GM12878 (cell line): ENCODE measurements at regions not wholly inside any gene's neighbourhood (a gene's known extent, or its start where the extent isn't known, plus 50 kb on each side); places are given as distances from the start of the nearest gene placed in this dataset.

ENCODE experiments used
- ATAC-seq: fragments of 200-7000 bp; cut with Tn5 transposase; 3 replicates; pipeline ENCODE4 v1.9.1; 2020; ENCODE audit warnings: mild to moderate bottlenecking, moderate library complexity
- BruUV-seq: library from RNA; stranded (reverse); fragments of 400-500 nt; replicated peaks from 2 replicates; lab custom pipeline; 2021; lab: Mats Ljungman, UMichigan
- CTCF ChIA-PET: fragments of 300-600 bp; sonication (Branson Sonifier 250); formaldehyde crosslinking; extraction: SDS; loops from one replicate; lab custom pipeline; 2021; ENCODE audit warnings: inconsistent platforms; lab: Yijun Ruan, JAX
- POLR2A ChIA-PET: fragments of 350-600 bp; formaldehyde crosslinking; extraction: SDS; loops from one replicate; lab custom pipeline; 2021; ENCODE audit warnings: inconsistent platforms; lab: Charles Lee
- RAD21 ChIA-PET: fragments of 300-600 bp; sonication (Branson Sonifier 250); formaldehyde crosslinking; loops from one replicate; lab custom pipeline; 2023; ENCODE audit warnings: antibody characterized with exemption; ENCODE audit not compliant: unreplicated experiment; lab: Charles Lee
- SMC1A ChIA-PET: fragments of 300-600 bp; sonication (Branson Sonifier 250); formaldehyde crosslinking; loops from one replicate; lab custom pipeline; 2023; ENCODE audit not compliant: unreplicated experiment, uncharacterized antibody; lab: Charles Lee
- DNase-seq: peaks from one replicate; pipeline ENCODE4 v3.0.0-alpha.2; 2011; ENCODE audit warnings: low read depth, low spot score
- FAIRE-seq: peaks from 3 replicates; lab custom pipeline; 2011; peaks lifted over from hg19 to GRCh38; lab: Jason Lieb, UNC
- H2AFZ ChIP-seq: 2 replicates; pipeline ENCODE4 v1.6.0; 2011; ENCODE audit warnings: low read depth, low read length, control low read depth; ENCODE audit not compliant: control insufficient read depth
- H3K27ac ChIP-seq: 2 replicates; pipeline ENCODE4 v1.5.1; 2011; ENCODE audit warnings: control low read depth; ENCODE audit not compliant: control insufficient read depth, insufficient read depth
- H3K27me3 ChIP-seq, 2 experiments: replicated peaks in 1 of 2; 2 replicates each; pipeline versions ENCODE4 v1.6.0 to v1.6.1; 2011; ENCODE audit warnings: low read length in 1 of 2; ENCODE audit not compliant: control insufficient read depth in 2 of 2, insufficient read depth in 2 of 2
- H3K36me3 ChIP-seq, 2 experiments: 2 replicates each; pipeline ENCODE4 v1.5.1; 2011; ENCODE audit warnings: low read length in 1 of 2; ENCODE audit not compliant: control insufficient read depth in 2 of 2, insufficient read depth in 2 of 2
- H3K4me1 ChIP-seq: 2 replicates; pipeline ENCODE4 v1.6.1; 2011; ENCODE audit warnings: mild to moderate bottlenecking, low read length, moderate library complexity, mixed read lengths; ENCODE audit not compliant: control insufficient read depth, insufficient read depth
- H3K4me2 ChIP-seq: 2 replicates; pipeline ENCODE4 v1.6.0; 2011; ENCODE audit warnings: control low read depth; ENCODE audit not compliant: control insufficient read depth, insufficient read depth
- H3K4me3 ChIP-seq: fragments of 200-600 bp; sonication (generic); 2 replicates; pipeline ENCODE4 v1.5.1; 2016
- H3K79me2 ChIP-seq: 2 replicates; pipeline ENCODE4 v1.6.0; 2011; ENCODE audit warnings: low read length; ENCODE audit not compliant: control insufficient read depth, insufficient read depth
- H3K9ac ChIP-seq: 2 replicates; pipeline ENCODE4 v1.8.0; 2011; ENCODE audit warnings: low read length, control low read depth, mixed read lengths; ENCODE audit not compliant: control insufficient read depth, insufficient read depth
- H3K9me3 ChIP-seq: replicated peaks from 3 replicates; pipeline ENCODE4 v1.5.1; 2011; ENCODE audit warnings: mild to moderate bottlenecking, low read length; ENCODE audit not compliant: control insufficient read depth, insufficient read depth
- H4K20me1 ChIP-seq: 2 replicates; pipeline ENCODE4 v1.6.0; 2011; ENCODE audit not compliant: control insufficient read depth, insufficient read depth
- DPF2 ChIP-seq: fragments of 450-650 bp; IDR thresholded peaks from 2 replicates; pipeline ENCODE4 v1.6.1; 2017; ENCODE audit warnings: mild to moderate bottlenecking
- EZH2 ChIP-seq: IDR thresholded peaks from 2 replicates; pipeline ENCODE4 v1.6.1; 2012; ENCODE audit warnings: low read depth, mild to moderate bottlenecking, control low read depth, inconsistent platforms, low read length, borderline replicate concordance; ENCODE audit not compliant: control insufficient read depth
- HDAC2 ChIP-seq: fragments of 200-600 bp; sonication (generic); IDR thresholded peaks from 2 replicates; pipeline ENCODE4 v1.6.1; 2017
- IKZF1 ChIP-seq: fragments of 450-650 bp; conservative IDR thresholded peaks from 2 replicates; pipeline ENCODE4 v1.6.1; 2017; ENCODE audit warnings: antibody characterized with exemption, mild to moderate bottlenecking
- JUNB ChIP-seq: IDR thresholded peaks from 2 replicates; pipeline ENCODE4 v1.6.1; 2016; ENCODE audit warnings: antibody characterized with exemption, mild to moderate bottlenecking
- MEF2B ChIP-seq: fragments of 450-650 bp; IDR thresholded peaks from 2 replicates; pipeline ENCODE4 v1.6.1; 2018; ENCODE audit warnings: mild to moderate bottlenecking, moderate library complexity; ENCODE audit not compliant: partially characterized antibody, poor library complexity, severe bottlenecking
- MLLT1 ChIP-seq: fragments of 450-650 bp; IDR thresholded peaks from 2 replicates; pipeline ENCODE4 v1.6.1; 2016; ENCODE audit warnings: mild to moderate bottlenecking
- MTA2 ChIP-seq: fragments of 450-650 bp; IDR thresholded peaks from 2 replicates; pipeline ENCODE4 v1.6.1; 2016; ENCODE audit warnings: low read depth, mild to moderate bottlenecking, moderate library complexity
- NBN ChIP-seq: fragments of 450-650 bp; IDR thresholded peaks from 2 replicates; pipeline ENCODE4 v1.6.1; 2016
- NFIC ChIP-seq: IDR thresholded peaks from 2 replicates; pipeline ENCODE4 v1.6.1; 2012; ENCODE audit warnings: low read depth, mild to moderate bottlenecking, inconsistent platforms, low read length, moderate library complexity
- SMAD1 ChIP-seq: fragments of 450-650 bp; IDR thresholded peaks from 2 replicates; pipeline ENCODE4 v1.6.1; 2018; ENCODE audit warnings: mild to moderate bottlenecking, low read depth; ENCODE audit not compliant: partially characterized antibody
- SPI1 ChIP-seq: IDR thresholded peaks from 2 replicates; pipeline ENCODE4 v1.6.1; 2011; ENCODE audit warnings: low read depth, mild to moderate bottlenecking, low read length, moderate library complexity, borderline replicate concordance; ENCODE audit not compliant: insufficient read depth
- TCF3 ChIP-seq: IDR thresholded peaks from 2 replicates; pipeline ENCODE4 v1.6.1; 2012; ENCODE audit warnings: low read depth, mild to moderate bottlenecking, low read length, borderline replicate concordance; ENCODE audit not compliant: insufficient read depth
- ZNF24 ChIP-seq: fragments of 450-650 bp; IDR thresholded peaks from 2 replicates; pipeline ENCODE4 v1.6.1; 2017; ENCODE audit warnings: antibody characterized with exemption, mild to moderate bottlenecking
- ZNF622 ChIP-seq: fragments of 450-650 bp; IDR thresholded peaks from 2 replicates; pipeline ENCODE4 v1.6.1; 2017; ENCODE audit warnings: mild to moderate bottlenecking, inconsistent platforms
- WGBS: methylation state at CpG from one replicate; pipeline ENCODE4 v1.1.6; 2016; ENCODE audit warnings: low lambda C conversion rate; ENCODE audit not compliant: insufficient replicate concordance, insufficient coverage; ENCODE audit errors: missing lambda C conversion rate; 5-methylcytosine and 5-hydroxymethylcytosine counted together
- in situ Hi-C: fragments of 300-500 bp; cut with MboI; formaldehyde crosslinking; loops from 9 replicates; pipeline ENCODE4 v1.14.3; 2018; ENCODE audit warnings: mixed read lengths
- intact Hi-C: fragments of 100-400 bp; cut with micrococcal nuclease; formaldehyde crosslinking; loops from one replicate; pipeline ENCODE4 v1.14.2; 2022; ENCODE audit not compliant: unreplicated experiment
- TF ChIP-seq, protein P1 (sequence below): fragments of 450-650 bp; IDR thresholded peaks from 2 replicates; pipeline ENCODE4 v1.6.1; 2018; ENCODE audit warnings: borderline replicate concordance, mild to moderate bottlenecking; ENCODE audit not compliant: partially characterized antibody
- TF ChIP-seq, protein P2 (sequence below): fragments of 450-650 bp; IDR thresholded peaks from 2 replicates; pipeline ENCODE4 v1.6.1; 2018; ENCODE audit warnings: mild to moderate bottlenecking, low read depth, moderate library complexity; ENCODE audit not compliant: partially characterized antibody
- TF ChIP-seq, protein P3 (sequence below): fragments of 450-650 bp; IDR thresholded peaks from 2 replicates; pipeline ENCODE4 v1.6.1; 2016; ENCODE audit warnings: mild to moderate bottlenecking

- ATAC-seq (peak; percentile 90), DNase-seq (no peak), FAIRE-seq (peak; percentile 47)
- H2AFZ ChIP-seq: no peak overlapping the region
- no peaks in the 10 kb centered on the region for H3K9me3 ChIP-seq
- RAD21 ChIA-PET: interaction anchor here (1.0 to 2.6 kb wide), 2 partner anchors 43 to 258 kb away, joined by 4 to 9 read pairs; no protein-coding TSS in a partner anchor
- no peak overlapping the region for H3K4me3 ChIP-seq
- H3K79me2 ChIP-seq: no peaks in the 10 kb centered on the region
- no TSS peak for BruUV-seq
- no peaks in the 10 kb centered on the region; the same call in 1 of the 2 replicates for H3K4me1 ChIP-seq
- H3K27me3 ChIP-seq: 0 out of 4 replicates have a peak, but pooled peaks cover 0 to 2% of the 10 kb centered on the region in 2 experiments
- POLR2A ChIA-PET: no interaction called here
- in situ Hi-C loops: no loop called here
- CTCF ChIA-PET: interaction anchor here (1.5 to 4.1 kb wide), 3 partner anchors 40 to 572 kb away, joined by 4 to 19 read pairs (median 5); no protein-coding TSS in a partner anchor
- no peak overlapping the region for H3K9ac ChIP-seq
- intact Hi-C loops: no loop called here
- no peaks in the 10 kb centered on the region for H4K20me1 ChIP-seq
- no peak overlapping the region for H3K27ac ChIP-seq
- no peaks in the 10 kb centered on the region for H3K36me3 ChIP-seq
- SMC1A ChIA-PET: interaction anchor here (0.7 to 1.9 kb wide), 5 partner anchors 33 to 1768 kb away, joined by 3 to 8 read pairs (median 3); no protein-coding TSS in a partner anchor
- WGBS: 2% methylated on average over 4 of the region's 4 CpGs
- H3K4me2 ChIP-seq: no peak overlapping the region; the same call in none of the 2 replicates
- TF ChIP-seq NBN (no peak), NFIC (peak; percentile 31; the same call in 1 of the 2 replicates), SPI1 (peak; percentile 87), MTA2 (no peak), JUNB (no peak), DPF2 (no peak), EZH2 (no peak), MEF2B (peak; percentile 46), ZNF622 (no peak), HDAC2 (no peak), TCF3 (no peak), MLLT1 (no peak), ZNF24 (no peak), SMAD1 (no peak), IKZF1 (0 out of 2 replicates have a peak, but pooled peaks have one; percentile 18)
- TF ChIP-seq, protein P1, sequence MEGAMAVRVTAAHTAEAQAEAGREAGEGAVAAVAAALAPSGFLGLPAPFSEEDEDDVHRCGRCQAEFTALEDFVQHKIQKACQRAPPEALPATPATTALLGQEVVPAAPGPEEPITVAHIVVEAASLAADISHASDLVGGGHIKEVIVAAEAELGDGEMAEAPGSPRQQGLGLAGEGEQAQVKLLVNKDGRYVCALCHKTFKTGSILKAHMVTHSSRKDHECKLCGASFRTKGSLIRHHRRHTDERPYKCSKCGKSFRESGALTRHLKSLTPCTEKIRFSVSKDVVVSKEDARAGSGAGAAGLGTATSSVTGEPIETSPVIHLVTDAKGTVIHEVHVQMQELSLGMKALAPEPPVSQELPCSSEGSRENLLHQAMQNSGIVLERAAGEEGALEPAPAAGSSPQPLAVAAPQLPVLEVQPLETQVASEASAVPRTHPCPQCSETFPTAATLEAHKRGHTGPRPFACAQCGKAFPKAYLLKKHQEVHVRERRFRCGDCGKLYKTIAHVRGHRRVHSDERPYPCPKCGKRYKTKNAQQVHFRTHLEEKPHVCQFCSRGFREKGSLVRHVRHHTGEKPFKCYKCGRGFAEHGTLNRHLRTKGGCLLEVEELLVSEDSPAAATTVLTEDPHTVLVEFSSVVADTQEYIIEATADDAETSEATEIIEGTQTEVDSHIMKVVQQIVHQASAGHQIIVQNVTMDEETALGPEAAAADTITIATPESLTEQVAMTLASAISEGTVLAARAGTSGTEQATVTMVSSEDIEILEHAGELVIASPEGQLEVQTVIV: no peak
- TF ChIP-seq, protein P2, sequence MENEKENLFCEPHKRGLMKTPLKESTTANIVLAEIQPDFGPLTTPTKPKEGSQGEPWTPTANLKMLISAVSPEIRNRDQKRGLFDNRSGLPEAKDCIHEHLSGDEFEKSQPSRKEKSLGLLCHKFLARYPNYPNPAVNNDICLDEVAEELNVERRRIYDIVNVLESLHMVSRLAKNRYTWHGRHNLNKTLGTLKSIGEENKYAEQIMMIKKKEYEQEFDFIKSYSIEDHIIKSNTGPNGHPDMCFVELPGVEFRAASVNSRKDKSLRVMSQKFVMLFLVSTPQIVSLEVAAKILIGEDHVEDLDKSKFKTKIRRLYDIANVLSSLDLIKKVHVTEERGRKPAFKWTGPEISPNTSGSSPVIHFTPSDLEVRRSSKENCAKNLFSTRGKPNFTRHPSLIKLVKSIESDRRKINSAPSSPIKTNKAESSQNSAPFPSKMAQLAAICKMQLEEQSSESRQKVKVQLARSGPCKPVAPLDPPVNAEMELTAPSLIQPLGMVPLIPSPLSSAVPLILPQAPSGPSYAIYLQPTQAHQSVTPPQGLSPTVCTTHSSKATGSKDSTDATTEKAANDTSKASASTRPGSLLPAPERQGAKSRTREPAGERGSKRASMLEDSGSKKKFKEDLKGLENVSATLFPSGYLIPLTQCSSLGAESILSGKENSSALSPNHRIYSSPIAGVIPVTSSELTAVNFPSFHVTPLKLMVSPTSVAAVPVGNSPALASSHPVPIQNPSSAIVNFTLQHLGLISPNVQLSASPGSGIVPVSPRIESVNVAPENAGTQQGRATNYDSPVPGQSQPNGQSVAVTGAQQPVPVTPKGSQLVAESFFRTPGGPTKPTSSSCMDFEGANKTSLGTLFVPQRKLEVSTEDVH: no peak
- TF ChIP-seq, protein P3, sequence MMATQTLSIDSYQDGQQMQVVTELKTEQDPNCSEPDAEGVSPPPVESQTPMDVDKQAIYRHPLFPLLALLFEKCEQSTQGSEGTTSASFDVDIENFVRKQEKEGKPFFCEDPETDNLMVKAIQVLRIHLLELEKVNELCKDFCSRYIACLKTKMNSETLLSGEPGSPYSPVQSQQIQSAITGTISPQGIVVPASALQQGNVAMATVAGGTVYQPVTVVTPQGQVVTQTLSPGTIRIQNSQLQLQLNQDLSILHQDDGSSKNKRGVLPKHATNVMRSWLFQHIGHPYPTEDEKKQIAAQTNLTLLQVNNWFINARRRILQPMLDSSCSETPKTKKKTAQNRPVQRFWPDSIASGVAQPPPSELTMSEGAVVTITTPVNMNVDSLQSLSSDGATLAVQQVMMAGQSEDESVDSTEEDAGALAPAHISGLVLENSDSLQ: peak; percentile 60
Observed at GRCh38 chr11:87972133-87972532, 203.1 kb downstream of the RAB38 start.
